ENCODE measurements at regions not wholly inside any gene's neighbourhood (a gene's known extent, or its start where the extent isn't known, plus 50 kb on each side); places are given as distances from the start of the nearest gene placed in this dataset.

- Histone ChIP-seq H3K9me3 (no peaks in the 10 kb centered on the region), H3K4me1 (peaks cover 0 to 16% (median 3%) of the 10 kb centered on the region in 4 donors), H3K36me3 (no peaks in the 10 kb centered on the region), H3K27ac (peak overlapping the region in 2 of 4 donors; percentile 1 to 50), H3K4me3 (no peak overlapping the region), H3K27me3 (no peaks in the 10 kb centered on the region)
- WGBS, 2 donors, result 17 to 25% methylated on average over 1 of the region's 1 CpG
- DNase-seq (ENCODE audit: low spot score in 2 of 2), result no peak
- TF ChIP-seq POLR2A (IDR thresholded peaks at IDR 0.05), result no peak
- peak in 1 of 2 donors; percentile 17 for TF ChIP-seq EP300 (IDR thresholded peaks at IDR 0.05)
These were observed 72.7 kb upstream of the TCF21 start for GRCh38 chr6:133816171-133816570.

- no peaks in the 10 kb centered on the region for H3K27me3 ChIP-seq
- TF ChIP-seq POLR2A (IDR thresholded peaks at IDR 0.05) (no peak), CTCF (IDR thresholded peaks at IDR 0.05) (peak in 1 of 5 experiments; percentile 40), EP300 (IDR thresholded peaks at IDR 0.05) (no peak)
- no peaks in the 10 kb centered on the region for H3K9me3 ChIP-seq
- no peak overlapping the region for H3K4me3 ChIP-seq
- WGBS, 2 donors, result 84 to 90% methylated on average over 9 of the region's 9 CpGs
- no peak for DNase-seq (ENCODE audit: low spot score in 2 of 2)
- no peak overlapping the region for H3K27ac ChIP-seq
- peaks cover 0 to 16% (median 3%) of the 10 kb centered on the region in 4 donors for H3K4me1 ChIP-seq
- no peaks in the 10 kb centered on the region for H3K36me3 ChIP-seq
These were observed 71.4 kb upstream of the TCF21 start for GRCh38 chr6:133817460-133818047.

- WGBS, 2 donors, result 84 to 86% methylated on average over 6 of the region's 6 CpGs
- Histone ChIP-seq H3K27me3 (no peaks in the 10 kb centered on the region), H3K27ac (no peak overlapping the region), H3K4me3 (no peak overlapping the region), H3K9me3 (no peaks in the 10 kb centered on the region), H3K4me1 (peaks cover 0 to 16% (median 3%) of the 10 kb centered on the region in 4 donors), H3K36me3 (no peaks in the 10 kb centered on the region)
- DNase-seq (ENCODE audit: low spot score in 2 of 2), result no peak
- TF ChIP-seq EP300 (IDR thresholded peaks at IDR 0.05) (no peak), POLR2A (IDR thresholded peaks at IDR 0.05) (no peak), CTCF (IDR thresholded peaks at IDR 0.05) (no peak)
These were observed 70.6 kb upstream of the TCF21 start for GRCh38 chr6:133818320-133818719.

GRCh38 chr6:133820208-133820607 is 68.7 kb upstream of the TCF21 start:
- H3K9me3 ChIP-seq, result no peaks in the 10 kb centered on the region
- no peak for DNase-seq (ENCODE audit: low spot score in 2 of 2)
- no peaks in the 10 kb centered on the region for H3K36me3 ChIP-seq
- TF ChIP-seq CTCF (IDR thresholded peaks at IDR 0.05) (no peak), EP300 (IDR thresholded peaks at IDR 0.05) (no peak), POLR2A (IDR thresholded peaks at IDR 0.05) (no peak)
- no peak overlapping the region for H3K4me3 ChIP-seq
- no peaks in the 10 kb centered on the region for H3K27me3 ChIP-seq
- H3K4me1 ChIP-seq, result peaks cover 0 to 14% (median 2%) of the 10 kb centered on the region in 4 donors
- H3K27ac ChIP-seq, result no peak overlapping the region
- 55 to 61% methylated on average over 3 of the region's 3 CpGs for WGBS, 2 donors

GRCh38 chr6:133827766-133828165 is 61.1 kb upstream of the TCF21 start:
- Histone ChIP-seq H3K27ac (no peak overlapping the region), H3K4me1 (no peaks in the 10 kb centered on the region), H3K4me3 (no peak overlapping the region), H3K27me3 (no peaks in the 10 kb centered on the region), H3K9me3 (no peaks in the 10 kb centered on the region), H3K36me3 (no peaks in the 10 kb centered on the region)
- DNase-seq (ENCODE audit: low spot score in 2 of 2), result no peak
- TF ChIP-seq CTCF (IDR thresholded peaks at IDR 0.05) (no peak), POLR2A (IDR thresholded peaks at IDR 0.05) (no peak), EP300 (IDR thresholded peaks at IDR 0.05) (no peak)

Data from tibial nerve (tissue), 4 donors.